ENCODE measurements at regions not wholly inside any gene's neighbourhood (a gene's known extent, or its start where the extent isn't known, plus 50 kb on each side); places are given as distances from the start of the nearest gene placed in this dataset.

GRCh38 chr13:90690458-90691080 lies 656.9 kb upstream of the MIR17HG start:
- TF ChIP-seq, protein P1, sequence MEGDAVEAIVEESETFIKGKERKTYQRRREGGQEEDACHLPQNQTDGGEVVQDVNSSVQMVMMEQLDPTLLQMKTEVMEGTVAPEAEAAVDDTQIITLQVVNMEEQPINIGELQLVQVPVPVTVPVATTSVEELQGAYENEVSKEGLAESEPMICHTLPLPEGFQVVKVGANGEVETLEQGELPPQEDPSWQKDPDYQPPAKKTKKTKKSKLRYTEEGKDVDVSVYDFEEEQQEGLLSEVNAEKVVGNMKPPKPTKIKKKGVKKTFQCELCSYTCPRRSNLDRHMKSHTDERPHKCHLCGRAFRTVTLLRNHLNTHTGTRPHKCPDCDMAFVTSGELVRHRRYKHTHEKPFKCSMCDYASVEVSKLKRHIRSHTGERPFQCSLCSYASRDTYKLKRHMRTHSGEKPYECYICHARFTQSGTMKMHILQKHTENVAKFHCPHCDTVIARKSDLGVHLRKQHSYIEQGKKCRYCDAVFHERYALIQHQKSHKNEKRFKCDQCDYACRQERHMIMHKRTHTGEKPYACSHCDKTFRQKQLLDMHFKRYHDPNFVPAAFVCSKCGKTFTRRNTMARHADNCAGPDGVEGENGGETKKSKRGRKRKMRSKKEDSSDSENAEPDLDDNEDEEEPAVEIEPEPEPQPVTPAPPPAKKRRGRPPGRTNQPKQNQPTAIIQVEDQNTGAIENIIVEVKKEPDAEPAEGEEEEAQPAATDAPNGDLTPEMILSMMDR (IDR thresholded peaks at IDR 0.05; ENCODE audit: low read depth, low read length) = no peak
- TF ChIP-seq EZH2phosphoT487 (IDR thresholded peaks at IDR 0.05; ENCODE audit: low read depth) = no peak

All from OCI-LY3 (cell line).